ENCODE measurements at regions not wholly inside any gene's neighbourhood (a gene's known extent, or its start where the extent isn't known, plus 50 kb on each side); places are given as distances from the start of the nearest gene placed in this dataset.
A peak's percentile ranks its signal among the peaks of the same experiment; 100 is the strongest.

DNA sequence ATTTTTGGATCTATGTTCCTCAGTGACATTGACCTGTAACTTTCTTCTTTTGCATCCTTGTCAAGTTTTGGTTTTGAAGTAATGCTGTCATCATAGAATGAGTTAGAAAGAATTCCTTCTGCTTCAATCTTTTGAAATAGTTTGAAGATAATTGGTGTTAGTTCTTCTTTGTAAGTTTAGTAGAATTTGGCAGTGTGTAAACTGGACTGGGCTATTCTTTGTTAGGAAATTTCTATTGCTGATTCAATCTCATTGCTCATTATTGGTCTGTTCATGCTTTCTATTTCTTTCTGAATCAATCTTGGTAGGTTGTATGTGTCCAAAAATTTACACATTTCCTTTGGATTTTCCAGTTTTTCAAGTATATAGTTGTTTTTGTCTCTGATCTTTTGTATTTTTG, 101.7 kb upstream of the SPRY2 start:
- DNase-seq (ENCODE audit: low read depth): no peak
- no peak for TF ChIP-seq CTCF (conservative IDR thresholded peaks at IDR 0.05; ENCODE audit: low read length)
- H3K4me3 ChIP-seq (ENCODE audit: low read length): no peak overlapping the region

DNA sequence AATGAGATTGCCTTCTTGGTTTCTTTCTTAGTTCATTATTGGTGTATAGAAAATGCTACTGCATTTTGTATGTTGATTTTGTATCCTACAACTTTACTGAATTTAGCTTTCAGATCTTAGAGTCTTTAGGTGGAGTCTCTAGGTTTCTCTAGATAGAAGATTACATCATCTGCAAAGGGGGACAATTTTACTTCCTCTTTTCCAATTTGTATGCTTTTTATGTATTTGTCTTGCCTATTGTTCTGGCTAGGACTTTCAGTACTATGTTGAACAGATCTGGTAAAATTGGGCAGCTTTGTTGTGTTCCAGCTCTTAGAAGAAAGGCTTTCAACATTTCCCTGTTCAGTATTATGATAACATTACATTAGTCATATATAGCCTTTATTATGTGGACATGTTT, 101.0 kb upstream of the SPRY2 start:
- no peak for DNase-seq (ENCODE audit: low read depth)
- TF ChIP-seq CTCF (conservative IDR thresholded peaks at IDR 0.05; ENCODE audit: low read length): no peak
- H3K4me3 ChIP-seq (ENCODE audit: low read length): no peak overlapping the region

DNA sequence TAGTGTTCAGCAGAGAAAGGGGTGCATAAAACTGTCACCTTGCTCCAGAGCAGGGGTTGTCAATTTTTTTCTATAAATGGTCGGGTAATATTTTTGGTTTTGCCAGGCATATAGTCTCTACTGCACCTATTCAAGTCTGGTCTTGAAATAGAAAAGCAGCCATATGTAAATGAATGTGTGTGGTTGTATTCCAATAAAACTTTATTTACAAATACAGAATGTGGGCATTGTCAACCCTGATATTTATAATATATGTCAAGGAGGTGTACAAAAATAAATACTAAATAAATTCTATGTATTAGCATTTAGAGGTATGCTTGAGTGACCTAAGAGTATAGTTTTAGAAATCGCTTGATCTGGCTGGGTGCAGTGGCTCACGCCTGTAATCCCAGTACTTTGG, 97.6 kb upstream of the SPRY2 start:
- no peak overlapping the region for H3K4me3 ChIP-seq (ENCODE audit: low read length)
- no peak for TF ChIP-seq CTCF (conservative IDR thresholded peaks at IDR 0.05; ENCODE audit: low read length)
- DNase-seq (ENCODE audit: low read depth): no peak

GRCh38 chr13:80437231-80437630, 96.3 kb upstream of the SPRY2 start:
- H3K4me3 ChIP-seq (ENCODE audit: low read length): no peak overlapping the region
- no peak for DNase-seq (ENCODE audit: low read depth)
- no peak for TF ChIP-seq CTCF (conservative IDR thresholded peaks at IDR 0.05; ENCODE audit: low read length)

DNA sequence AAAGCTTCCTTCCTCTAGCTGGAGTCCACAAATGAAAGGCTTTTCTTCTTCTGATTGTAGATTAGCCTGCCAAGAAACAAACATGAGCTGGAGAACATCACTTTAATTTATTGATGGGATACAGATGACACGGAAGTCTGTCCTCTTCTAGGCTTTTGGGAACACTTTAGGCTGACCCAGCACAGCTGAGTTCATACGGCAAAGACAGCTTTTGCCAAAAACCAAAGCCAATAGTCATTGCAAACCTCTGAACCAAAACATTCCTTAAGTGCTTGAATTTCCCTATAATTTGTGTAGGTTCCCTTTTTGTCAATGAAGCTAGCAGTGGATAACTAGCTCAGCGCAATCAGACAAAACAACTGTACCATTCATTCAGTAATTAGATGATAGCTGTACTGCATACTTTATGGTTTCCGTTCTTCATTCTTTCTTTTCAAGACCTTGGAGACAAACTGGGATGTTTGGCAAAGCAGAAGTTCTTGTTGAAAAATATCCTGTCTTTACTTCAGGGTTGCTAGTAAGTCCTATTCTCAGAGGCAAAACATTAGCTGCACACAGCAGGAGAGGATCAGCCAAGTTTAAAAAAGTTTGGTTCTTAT, 95.7 kb upstream of the SPRY2 start:
- peak; percentile 34 for DNase-seq (ENCODE audit: low read depth)
- no peak for TF ChIP-seq CTCF (conservative IDR thresholded peaks at IDR 0.05; ENCODE audit: low read length)
- no peak overlapping the region for H3K4me3 ChIP-seq (ENCODE audit: low read length)

GRCh38 chr13:80430561-80430960, 89.6 kb upstream of the SPRY2 start:
- no peak for DNase-seq (ENCODE audit: low read depth)
- TF ChIP-seq CTCF (conservative IDR thresholded peaks at IDR 0.05; ENCODE audit: low read length): no peak
- H3K4me3 ChIP-seq (ENCODE audit: low read length): no peak overlapping the region

DNA sequence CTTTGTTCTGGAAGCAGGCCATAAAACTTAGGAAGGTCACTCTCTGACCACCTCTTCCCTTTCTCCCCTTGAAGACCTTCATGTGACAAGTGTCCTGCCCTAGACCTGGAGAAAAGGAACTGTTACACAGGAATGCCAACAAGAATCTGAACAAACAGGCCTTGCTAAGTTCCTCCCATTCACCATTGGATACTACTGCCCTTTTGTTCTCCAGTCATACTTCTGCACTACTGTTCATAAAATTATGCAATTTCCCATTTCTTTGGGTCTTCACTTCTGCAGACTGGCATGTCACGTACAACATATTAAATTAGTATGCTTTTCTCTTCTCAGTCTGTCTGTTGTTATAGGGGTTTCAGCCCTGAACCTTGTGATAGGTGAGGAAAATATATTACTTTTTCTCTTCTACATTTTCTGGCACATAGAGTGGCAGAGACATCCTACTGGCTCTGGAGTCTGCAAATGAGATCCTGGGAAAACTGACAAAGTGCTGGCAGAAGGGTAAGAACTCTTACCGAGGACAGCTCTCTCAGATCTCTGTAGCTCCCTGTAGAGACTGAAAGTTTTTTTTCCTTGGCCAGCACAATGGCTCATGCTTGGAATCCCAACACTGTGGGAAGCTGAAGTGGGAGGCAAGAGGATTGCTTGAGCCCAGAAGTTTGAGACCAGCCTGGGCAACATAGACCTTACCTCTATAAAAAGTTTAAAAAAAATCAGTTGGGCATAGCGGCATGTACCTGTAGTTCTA, 87.6 kb upstream of the SPRY2 start:
- no peak for TF ChIP-seq CTCF (conservative IDR thresholded peaks at IDR 0.05; ENCODE audit: low read length)
- no peak overlapping the region for H3K4me3 ChIP-seq (ENCODE audit: low read length)
- DNase-seq (ENCODE audit: low read depth): no peak

All from AG10803 (cell line).